H1 (cell line): ENCODE measurements at regions not wholly inside any gene's neighbourhood (a gene's known extent, or its start where the extent isn't known, plus 50 kb on each side); places are given as distances from the start of the nearest gene placed in this dataset.

Experiments
- CTCF ChIA-PET: fragments of 300-600 bp; sonication (Branson Sonifier 250); formaldehyde crosslinking; loops from one replicate; lab custom pipeline; 2021; ENCODE audit not compliant: partially characterized antibody; lab: Charles Lee
- POLR2A ChIA-PET: fragments of 300-600 bp; sonication (Branson Sonifier 250); formaldehyde crosslinking; loops from one replicate; lab custom pipeline; 2021; ENCODE audit warnings: inconsistent platforms; ENCODE audit not compliant: partially characterized antibody; lab: Charles Lee
- DNase-seq, 2 experiments: peaks; one replicate each; pipeline versions ENCODE4 v3.0.0 to v3.0.0-alpha.2; 2010 to 2022; ENCODE audit warnings: low spot score in 2 of 2, low read depth in 1 of 2, mixed read lengths in 1 of 2
- FAIRE-seq: peaks from 2 replicates; lab custom pipeline; 2011; peaks lifted over from hg19 to GRCh38; lab: Jason Lieb, UNC
- H2AFZ ChIP-seq: 2 replicates; pipeline ENCODE4 v1.8.1; 2012; ENCODE audit warnings: low read length, inconsistent platforms
- H2AK5ac ChIP-seq: 2 replicates; pipeline ENCODE4 v1.6.1; 2013; ENCODE audit warnings: low read depth, low read length
- H2BK120ac ChIP-seq: replicated peaks from 2 replicates; pipeline ENCODE3; 2013; ENCODE audit warnings: low read depth, low read length, inconsistent platforms
- H2BK12ac ChIP-seq: 2 replicates; pipeline ENCODE4 v1.6.1; 2013; ENCODE audit warnings: low read depth, low read length
- H2BK15ac ChIP-seq: 2 replicates; pipeline ENCODE4 v1.6.1; 2013; ENCODE audit warnings: low read length
- H2BK20ac ChIP-seq: 2 replicates; pipeline ENCODE4 v1.6.1; 2013; ENCODE audit warnings: low read length
- H2BK5ac ChIP-seq: 2 replicates; pipeline ENCODE4 v1.6.1; 2013; ENCODE audit warnings: low read depth, low read length
- H3K14ac ChIP-seq: 2 replicates; pipeline ENCODE4 v1.6.1; 2013; ENCODE audit warnings: inconsistent platforms; ENCODE audit not compliant: insufficient read length
- H3K18ac ChIP-seq: 2 replicates; pipeline ENCODE4 v1.6.1; 2013; ENCODE audit warnings: low read length; ENCODE audit errors: extremely low read depth
- H3K23ac ChIP-seq: 2 replicates; pipeline ENCODE4 v1.6.1; 2013; ENCODE audit warnings: inconsistent platforms; ENCODE audit not compliant: insufficient read length
- H3K23me2 ChIP-seq: 2 replicates; pipeline ENCODE4 v1.6.1; 2013; ENCODE audit warnings: low read depth, low read length
- H3K27ac ChIP-seq: 2 replicates; pipeline ENCODE4 v1.6.1; 2011; ENCODE audit warnings: low read depth, low read length, inconsistent platforms
- H3K27me3 ChIP-seq, 4 experiments: replicated peaks in 1 of 4; 1 replicate in 1 of 4; 2 replicates in 3 of 4; pipeline versions ENCODE4 v1.6.1 to v1.8.1; 2011 to 2013; ENCODE audit warnings: low read length in 3 of 4, mild to moderate bottlenecking in 3 of 4, inconsistent platforms in 2 of 4, mixed read lengths in 2 of 4, moderate library complexity in 1 of 4; ENCODE audit not compliant: control insufficient read depth in 3 of 4, insufficient read depth in 3 of 4; ENCODE audit errors: extremely low read depth in 1 of 4
- H3K36me3 ChIP-seq, 4 experiments: 2 replicates each; pipeline versions ENCODE4 v1.6.1 to v1.8.1; 2011 to 2013; ENCODE audit warnings: mild to moderate bottlenecking in 4 of 4, low read length in 3 of 4, moderate library complexity in 2 of 4, control low read depth in 1 of 4, inconsistent platforms in 1 of 4; ENCODE audit not compliant: insufficient read depth in 4 of 4, control insufficient read depth in 2 of 4
- H3K4ac ChIP-seq: replicated peaks from 2 replicates; pipeline ENCODE3; 2013; ENCODE audit warnings: low read length, low read depth, mixed read lengths, inconsistent platforms; ENCODE audit not compliant: insufficient read length
- H3K4me1 ChIP-seq, 4 experiments: replicated peaks in 1 of 4; 1 replicate in 1 of 4; 2 replicates in 3 of 4; pipeline versions ENCODE4 v1.6.1 to v1.8.1; 2011 to 2013; ENCODE audit warnings: low read length in 3 of 4, inconsistent platforms in 2 of 4, mixed read lengths in 1 of 4; ENCODE audit not compliant: insufficient read depth in 4 of 4, control insufficient read depth in 3 of 4
- H3K4me2 ChIP-seq, 2 experiments: 2 replicates each; pipeline versions ENCODE4 v1.6.1 to v1.8.1; 2011 to 2013; ENCODE audit warnings: low read depth in 2 of 2, low read length in 2 of 2, control low read depth in 1 of 2, inconsistent platforms in 1 of 2, mild to moderate bottlenecking in 1 of 2; ENCODE audit not compliant: insufficient read depth in 1 of 2
- H3K4me3 ChIP-seq, 4 experiments: fragments of 200-600, 300-600 bp in 1 of 4; sonication (generic), shearing (Covaris generic), sonication (Bioruptor Twin) in 1 of 4; 2 replicates each; pipeline versions ENCODE4 v1.5.1 to v1.8.1; 2011 to 2016; ENCODE audit warnings: low read length in 4 of 4, low read depth in 3 of 4, control low read depth in 2 of 4, inconsistent platforms in 2 of 4, mild to moderate bottlenecking in 2 of 4, mixed read lengths in 1 of 4, moderate library complexity in 1 of 4; ENCODE audit not compliant: insufficient read depth in 2 of 4; ENCODE audit errors: extremely low read depth in 1 of 4
- H3K56ac ChIP-seq: replicated peaks from 2 replicates; pipeline ENCODE3; 2013; ENCODE audit warnings: low read depth, mild to moderate bottlenecking, mixed read lengths, low read length, inconsistent platforms; ENCODE audit not compliant: insufficient read length
- H3K79me1 ChIP-seq: 2 replicates; pipeline ENCODE4 v1.6.1; 2013; ENCODE audit warnings: low read depth, low read length, control low read depth
- H3K79me2 ChIP-seq, 2 experiments: 2 replicates each; pipeline versions ENCODE4 v1.6.1 to v1.8.1; 2012 to 2013; ENCODE audit warnings: low read length in 2 of 2, mild to moderate bottlenecking in 2 of 2, inconsistent platforms in 1 of 2; ENCODE audit not compliant: insufficient read depth in 2 of 2, control insufficient read depth in 1 of 2
- H3K9ac ChIP-seq, 4 experiments: replicated peaks in 1 of 4; 1 replicate in 1 of 4; 2 replicates in 3 of 4; pipeline versions ENCODE4 v1.6.1 to v1.8.1; 2011 to 2013; ENCODE audit warnings: low read depth in 3 of 4, low read length in 3 of 4, control low read depth in 2 of 4, mild to moderate bottlenecking in 2 of 4, moderate library complexity in 2 of 4, inconsistent platforms in 1 of 4; ENCODE audit errors: extremely low read depth in 1 of 4
- H3K9me3 ChIP-seq, 2 experiments: 2 replicates each; pipeline versions ENCODE4 v1.6.1 to v1.8.1; 2012 to 2013; ENCODE audit warnings: mild to moderate bottlenecking in 2 of 2, moderate library complexity in 2 of 2, control low read depth in 1 of 2, inconsistent platforms in 1 of 2, low read depth in 1 of 2, low read length in 1 of 2, mixed read lengths in 1 of 2; ENCODE audit not compliant: insufficient read depth in 2 of 2
- H4K20me1 ChIP-seq, 2 experiments: replicated peaks in 1 of 2; 2 replicates each; pipeline versions ENCODE3 to v1.8.1; 2011 to 2013; ENCODE audit warnings: inconsistent platforms in 2 of 2, low read length in 2 of 2, mild to moderate bottlenecking in 1 of 2; ENCODE audit not compliant: insufficient read depth in 2 of 2, control insufficient read depth in 1 of 2
- H4K5ac ChIP-seq: 2 replicates; pipeline ENCODE4 v1.6.1; 2013; ENCODE audit warnings: low read length, low read depth, mixed read lengths, inconsistent platforms; ENCODE audit not compliant: insufficient read length
- H4K8ac ChIP-seq: 2 replicates; pipeline ENCODE4 v1.8.0; 2013; ENCODE audit warnings: mild to moderate bottlenecking, moderate library complexity, low read length, inconsistent platforms; ENCODE audit not compliant: insufficient read depth; ENCODE audit errors: extremely low read depth
- H4K91ac ChIP-seq: replicated peaks from 2 replicates; pipeline ENCODE3; 2013; ENCODE audit warnings: low read length, mixed read lengths, inconsistent platforms; ENCODE audit not compliant: insufficient read length
- JUN ChIP-seq: IDR thresholded peaks from 2 replicates; pipeline ENCODE4 v1.6.1; 2011; ENCODE audit warnings: low read depth, mild to moderate bottlenecking, improper control_type of control experiment, low read length
- WGBS, 2 experiments: shearing (Covaris generic) in 1 of 2; methylation state at CpG; one replicate each; pipeline versions ENCODE4 v1.1.6 to v1.1.7; 2013 to 2015; ENCODE audit warnings: low lambda C conversion rate in 2 of 2, mixed read lengths in 2 of 2, inconsistent platforms in 1 of 2, low coverage in 1 of 2, missing lambda C conversion rate in 1 of 2; ENCODE audit not compliant: insufficient replicate concordance in 2 of 2, insufficient coverage in 1 of 2, insufficient read length in 1 of 2; ENCODE audit errors: extremely low coverage in 1 of 2, missing lambda C conversion rate in 1 of 2; 5-methylcytosine and 5-hydroxymethylcytosine counted together

DNA sequence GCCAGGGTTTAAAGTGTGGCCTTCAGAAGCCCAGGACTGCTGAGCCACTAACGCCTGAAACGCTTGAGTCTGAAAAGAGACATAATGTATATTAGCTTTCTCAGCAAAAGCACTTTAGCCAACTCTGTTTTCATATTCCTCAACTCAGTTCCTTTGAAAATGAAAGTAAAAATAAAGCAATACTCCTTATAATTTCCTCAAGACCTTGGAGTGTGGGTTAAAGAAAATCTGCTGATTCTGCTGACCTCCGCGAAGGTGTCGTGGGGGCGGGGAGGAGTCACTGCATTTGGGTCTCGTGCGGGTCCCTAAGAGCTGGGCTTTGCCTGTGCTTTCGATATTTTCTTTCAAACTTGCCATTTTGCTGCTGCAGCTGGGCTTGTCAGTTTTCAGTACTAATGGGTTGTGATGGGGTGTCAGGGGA is 142.2 kb upstream of the ARID1B start:
- H2AFZ ChIP-seq: no peak overlapping the region
- no peak for FAIRE-seq
- H3K23me2 ChIP-seq: no peaks in the 10 kb centered on the region
- no peak overlapping the region for H2BK5ac ChIP-seq
- WGBS, 2 experiments: 91% methylated on average over 9 of the region's 9 CpGs; no CpG with 5 or more reads in 1 of the 2 experiments
- no peaks in the 10 kb centered on the region for H3K9me3 ChIP-seq
- H2BK15ac ChIP-seq: no peak overlapping the region
- H3K9ac ChIP-seq: no peak overlapping the region
- no peak overlapping the region for H3K23ac ChIP-seq
- H2BK120ac ChIP-seq: no peak overlapping the region
- no peak overlapping the region for H3K4ac ChIP-seq
- no peak overlapping the region for H2AK5ac ChIP-seq
- no peak overlapping the region for H3K4me3 ChIP-seq
- no peaks in the 10 kb centered on the region for H3K36me3 ChIP-seq
- H3K14ac ChIP-seq: no peak overlapping the region
- no peak overlapping the region for H4K5ac ChIP-seq
- no peaks in the 10 kb centered on the region for H3K79me2 ChIP-seq
- no peak overlapping the region for H2BK12ac ChIP-seq
- H4K91ac ChIP-seq: no peak overlapping the region
- no peak overlapping the region for H2BK20ac ChIP-seq
- no peak overlapping the region for H3K18ac ChIP-seq
- H3K27ac ChIP-seq: no peak overlapping the region
- ChIA-PET POLR2A (no interaction called here), CTCF (no interaction called here)
- no peak overlapping the region for H3K4me2 ChIP-seq
- H3K79me1 ChIP-seq: no peaks in the 10 kb centered on the region
- H4K8ac ChIP-seq: no peak overlapping the region
- no peaks in the 10 kb centered on the region for H4K20me1 ChIP-seq
- H3K27me3 ChIP-seq: no peaks in the 10 kb centered on the region
- H3K4me1 ChIP-seq: no peaks in the 10 kb centered on the region; a peak in 1 of 7 replicates
- H3K56ac ChIP-seq: no peak overlapping the region
- DNase-seq: no peak
- no peak for TF ChIP-seq JUN
